Activated CD4-positive, CD25-positive, alpha-beta regulatory T cell treated with anti-CD3 and anti-CD28 coated beads, Interleukin-2, amount 50 U/mL, for 72 hours (primary cell): ENCODE measurements at regions not wholly inside any gene's neighbourhood (a gene's known extent, or its start where the extent isn't known, plus 50 kb on each side); places are given as distances from the start of the nearest gene placed in this dataset.
A peak's percentile ranks its signal among the peaks of the same experiment; 100 is the strongest.
"Not testable (repeated sequence)": the region's sequence is repeated elsewhere in the genome, so short reads cannot be mapped to it uniquely, and the experiment has no call there.

Source experiments
- DNase-seq: peaks from one replicate; pipeline ENCODE4 v3.0.0; 2021

- DNase-seq = no peak
Measured at GRCh38 chr17:6893382-6894205, 62.1 kb upstream of the TEKT1 start.

GRCh38 chr17:6894206-6894528, 62.6 kb upstream of the TEKT1 start:
- DNase-seq = no peak

- DNase-seq = no peak
Measured at GRCh38 chr17:6901086-6901485, 69.6 kb upstream of the TEKT1 start.

GRCh38 chr17:6903326-6903900, 71.9 kb upstream of the TEKT1 start:
- DNase-seq = no peak

- no peak for DNase-seq
Measured at GRCh38 chr17:6908807-6909206, 77.3 kb upstream of the TEKT1 start.

- no peak for DNase-seq
Measured at GRCh38 chr17:6910987-6911603, 79.6 kb upstream of the TEKT1 start.

- no peak for DNase-seq
Measured at GRCh38 chr17:6912110-6913051, 80.9 kb upstream of the TEKT1 start.

GRCh38 chr17:6913608-6914443, 82.0 kb upstream of the ALOX12 start:
- peak; percentile 63 for DNase-seq

- no peak for DNase-seq
Measured at GRCh38 chr17:6914711-6915110, 81.1 kb upstream of the ALOX12 start.

GRCh38 chr17:6915620-6916019, 80.2 kb upstream of the ALOX12 start:
- DNase-seq = no peak

- no peak for DNase-seq
Measured at GRCh38 chr17:6919158-6919557, 76.7 kb upstream of the ALOX12 start.

- no peak for DNase-seq
Measured at GRCh38 chr17:6923385-6923784, 72.5 kb upstream of the ALOX12 start.

GRCh38 chr17:6924208-6924607, 71.6 kb upstream of the ALOX12 start:
- no peak for DNase-seq

- no peak for DNase-seq
Measured at GRCh38 chr17:6926667-6927066, 69.2 kb upstream of the ALOX12 start.

GRCh38 chr17:6927290-6928126, 68.3 kb upstream of the ALOX12 start:
- DNase-seq = no peak

GRCh38 chr17:6928193-6928592, 67.7 kb upstream of the ALOX12 start:
- DNase-seq = no peak

- DNase-seq = no peak
Measured at GRCh38 chr17:6930749-6931148, 65.1 kb upstream of the ALOX12 start.

- DNase-seq = not testable (repeated sequence)
Measured at GRCh38 chr17:6934544-6934943, 61.3 kb upstream of the ALOX12 start.

GRCh38 chr17:6936370-6937028, 59.4 kb upstream of the ALOX12 start:
- no peak for DNase-seq

GRCh38 chr17:6938637-6939036, 57.2 kb upstream of the ALOX12 start:
- DNase-seq = no peak

- DNase-seq = no peak
Measured at GRCh38 chr17:6940186-6940649, 55.6 kb upstream of the ALOX12 start.
